Peyer's patch (tissue), 4 donors: ENCODE measurements at regions not wholly inside any gene's neighbourhood (a gene's known extent, or its start where the extent isn't known, plus 50 kb on each side); places are given as distances from the start of the nearest gene placed in this dataset.

Experiments used
- CTCF ChIP-seq, 6 experiments: fragments of 450-650 bp in 4 of 6; fragments of 200-600 bp in 2 of 6; sonication (generic) in 1 of 6; IDR thresholded peaks; one replicate each; pipeline ENCODE4 v1.5.1; 2017 to 2019; ENCODE audit warnings: antibody characterized with exemption in 6 of 6, mild to moderate bottlenecking in 3 of 6, moderate library complexity in 1 of 6
- POLR2A ChIP-seq, 2 donors: fragments of 450-650 bp; IDR thresholded peaks; one replicate each; pipeline ENCODE4 v1.5.1; 2017; ENCODE audit warnings: antibody characterized with exemption in 2 of 2, mild to moderate bottlenecking in 2 of 2, moderate library complexity in 2 of 2

DNA sequence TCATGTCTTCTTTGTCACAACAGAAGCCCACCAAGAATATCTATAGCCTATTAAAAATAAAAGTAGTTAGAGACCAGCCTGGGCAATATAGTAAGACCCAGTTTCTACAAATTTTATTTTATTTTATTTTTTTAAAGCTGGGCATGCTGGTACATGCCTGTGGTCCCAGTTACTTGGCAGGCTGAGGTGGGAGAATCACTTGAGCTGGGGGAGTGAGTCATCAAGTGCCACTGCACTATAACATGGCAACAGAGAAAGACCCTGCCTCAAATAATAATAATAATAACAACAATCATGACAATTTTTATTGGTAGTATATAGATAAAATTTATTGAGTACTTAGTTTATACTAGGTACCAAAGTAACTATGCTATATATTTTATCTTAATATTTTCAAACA, 93.0 kb upstream of the NPFFR2 start:
- TF ChIP-seq CTCF (IDR thresholded peaks at IDR 0.05): no peak
- no peak for TF ChIP-seq POLR2A (IDR thresholded peaks at IDR 0.05)
